Uterus (tissue), 2 donors: ENCODE measurements at regions not wholly inside any gene's neighbourhood (a gene's known extent, or its start where the extent isn't known, plus 50 kb on each side); places are given as distances from the start of the nearest gene placed in this dataset.

Experiments used
- CTCF ChIP-seq, 4 experiments: fragments of 200-600 bp in 2 of 4; fragments of 450-650 bp in 2 of 4; sonication (generic) in 2 of 4; IDR thresholded peaks; one replicate each; pipeline ENCODE4 v1.5.1; 2016 to 2019; ENCODE audit warnings: antibody characterized with exemption in 4 of 4, mild to moderate bottlenecking in 2 of 4, moderate library complexity in 1 of 4
- POLR2A ChIP-seq, 2 donors: fragments of 450-650 bp; IDR thresholded peaks; one replicate each; pipeline ENCODE4 v1.6.1; 2016; ENCODE audit warnings: antibody characterized with exemption in 2 of 2, mild to moderate bottlenecking in 1 of 2, moderate library complexity in 1 of 2

- TF ChIP-seq CTCF (IDR thresholded peaks at IDR 0.05): no peak
- TF ChIP-seq POLR2A (IDR thresholded peaks at IDR 0.05): no peak
Measured at GRCh38 chr2:14385043-14385442, 247.5 kb upstream of the LRATD1 start.
